DMS 273 (cell line): ENCODE measurements at regions not wholly inside any gene's neighbourhood (a gene's known extent, or its start where the extent isn't known, plus 50 kb on each side); places are given as distances from the start of the nearest gene placed in this dataset.
"Not testable (repeated sequence)": the region's sequence is repeated elsewhere in the genome, so short reads cannot be mapped to it uniquely, and the experiment has no call there.

Source experiments
- DNase-seq: peaks from one replicate; lab custom pipeline; 2025; ENCODE audit not compliant: unreplicated experiment; lab: John Stamatoyannopoulos, UW

DNA sequence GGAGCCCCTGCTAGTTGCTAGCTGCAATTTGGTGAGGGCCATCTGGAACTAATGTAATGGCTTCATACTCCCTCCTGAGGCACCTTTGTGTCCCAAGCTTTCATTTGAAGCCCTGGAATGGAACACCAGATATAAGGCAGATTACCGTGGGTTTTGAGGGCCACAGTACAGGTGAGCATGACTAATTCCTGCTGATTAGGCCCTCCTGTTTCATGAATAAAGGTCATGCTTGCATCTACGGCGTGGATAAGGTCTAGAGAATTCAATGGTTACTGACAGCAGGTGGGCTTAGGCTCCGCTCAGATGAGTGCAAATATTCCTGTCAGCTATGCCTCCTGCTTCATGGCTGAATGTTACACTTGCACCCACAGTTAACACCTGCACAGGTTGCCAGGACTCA, 495.4 kb downstream of the NAP1L3 start:
- no peak for DNase-seq

DNA sequence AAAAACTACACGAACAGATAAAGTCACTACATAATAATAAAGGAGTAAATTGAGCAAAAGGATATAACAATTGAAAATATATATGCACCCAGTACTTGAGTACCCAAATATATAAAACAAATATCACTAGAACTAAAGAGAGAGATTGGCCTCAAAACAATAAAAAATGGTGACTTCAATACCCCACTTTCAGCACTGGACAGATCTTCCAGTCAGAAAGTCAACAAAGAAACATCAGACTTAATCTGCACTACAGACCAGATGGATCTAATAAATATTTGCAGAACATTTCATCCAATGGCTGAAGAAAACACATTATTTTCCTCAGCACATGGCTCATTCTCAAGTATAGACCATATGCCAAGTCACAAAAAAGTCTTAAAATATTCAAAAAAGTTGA, 503.6 kb downstream of the NAP1L3 start:
- DNase-seq: no peak

DNA sequence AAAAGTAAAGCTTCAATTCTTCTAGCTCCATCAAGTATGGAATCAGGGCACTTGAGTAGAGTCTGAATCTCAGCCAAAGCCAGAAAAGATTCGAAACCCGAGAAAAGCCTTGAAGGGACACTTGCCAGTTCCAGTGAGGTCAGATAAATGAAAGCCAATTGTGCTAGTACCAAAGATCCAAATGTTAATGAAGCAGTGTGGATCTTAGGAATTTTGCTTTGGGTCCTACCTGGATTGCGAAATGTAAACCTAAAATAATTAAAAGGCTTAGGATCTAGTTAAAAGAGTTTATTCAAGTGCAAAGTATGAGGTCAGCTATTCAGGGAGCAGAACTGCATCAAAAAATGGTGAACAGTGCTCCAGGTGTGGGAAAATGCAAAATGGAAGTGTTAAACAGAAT, 552.6 kb downstream of the NAP1L3 start:
- no peak for DNase-seq

DNA sequence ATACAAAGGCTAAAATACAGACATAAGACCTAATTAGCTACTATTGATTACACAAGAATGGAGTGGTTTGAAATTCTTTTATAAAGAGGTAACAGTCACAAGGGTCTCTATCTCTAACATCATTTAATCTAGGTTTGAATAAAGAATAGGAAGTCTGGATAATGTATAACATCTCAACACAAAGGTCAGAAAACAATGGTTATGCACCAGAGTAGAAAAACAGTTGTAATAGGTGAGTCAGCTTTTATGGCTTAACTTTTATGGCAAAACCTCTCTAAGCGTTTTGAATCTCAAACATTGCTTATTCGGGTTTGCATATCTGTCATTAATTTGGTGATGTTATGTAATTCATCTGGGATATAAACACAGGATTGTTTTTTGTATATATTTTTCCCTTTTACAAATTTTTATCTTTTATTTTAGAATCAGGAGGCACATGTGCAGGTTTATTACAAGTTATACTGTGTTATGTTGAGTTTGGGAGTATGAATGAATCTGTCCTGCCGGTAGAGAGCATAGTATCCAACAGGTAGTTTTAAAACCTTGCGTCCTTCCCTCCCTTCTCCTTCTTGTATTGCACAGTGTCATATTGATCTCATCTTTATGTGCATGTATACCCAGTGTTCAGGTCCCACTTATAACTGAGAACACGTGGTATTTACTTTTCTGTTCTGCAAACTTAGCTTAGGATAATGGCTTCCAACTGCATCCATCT, 569.9 kb downstream of the NAP1L3 start:
- not testable (repeated sequence) for DNase-seq

- DNase-seq: not testable (repeated sequence)
Observed at GRCh38 chrX:93095535-93095934, 577.8 kb downstream of the NAP1L3 start.

- DNase-seq: not testable (repeated sequence)
Observed at GRCh38 chrX:93078906-93079305, 594.5 kb downstream of the NAP1L3 start.

DNA sequence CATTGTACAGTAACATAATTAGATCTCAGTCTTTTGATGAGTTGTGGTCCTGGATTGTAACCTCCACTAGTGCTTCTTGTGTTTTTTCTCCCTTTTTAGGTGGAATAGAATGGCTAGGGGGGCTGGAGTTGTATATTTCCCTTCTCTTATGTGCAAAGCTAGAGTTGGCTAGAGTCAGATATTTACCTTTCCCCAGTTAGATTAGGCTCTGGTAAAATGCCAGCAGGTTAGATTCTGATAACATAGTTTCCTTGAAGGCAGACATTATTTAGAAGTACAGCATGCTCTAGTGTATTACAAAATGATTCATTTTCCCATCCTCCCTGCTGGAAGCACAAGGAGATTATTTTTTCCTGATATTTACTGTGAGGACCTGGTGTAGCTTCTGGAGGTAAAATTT, 618.1 kb downstream of the NAP1L3 start:
- not testable (repeated sequence) for DNase-seq

- peak; percentile 5 for DNase-seq
Observed at GRCh38 chrX:93019841-93020240, 653.5 kb downstream of the NAP1L3 start.

- not testable (repeated sequence) for DNase-seq
Observed at GRCh38 chrX:93014481-93015030, 658.8 kb downstream of the NAP1L3 start.
